IPS DF 4.7 (cell line): ENCODE measurements at regions not wholly inside any gene's neighbourhood (a gene's known extent, or its start where the extent isn't known, plus 50 kb on each side); places are given as distances from the start of the nearest gene placed in this dataset.

Experiments used
- DNase-seq: peaks from one replicate; pipeline ENCODE4 v3.0.0-alpha.2; 2013; ENCODE audit warnings: low spot score; ENCODE audit errors: extremely low read depth

DNA sequence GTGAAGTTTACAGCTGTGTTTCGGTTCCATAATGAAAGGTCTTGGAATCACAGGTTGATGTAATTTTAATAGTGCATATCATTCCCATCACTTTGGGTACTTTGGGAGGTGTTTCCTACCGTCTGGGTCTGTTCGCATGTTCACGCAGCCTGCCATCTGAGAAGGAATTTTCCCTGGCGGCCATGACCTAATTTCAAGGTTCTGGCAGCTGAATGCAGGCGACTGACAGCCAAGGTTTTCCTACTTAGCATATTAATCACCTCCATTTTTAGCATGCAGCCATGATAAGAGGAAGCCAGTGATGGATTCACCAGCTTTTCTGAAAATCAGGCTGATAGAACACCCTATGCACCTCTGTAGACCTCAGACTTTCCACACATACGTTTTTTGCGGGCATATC lies 319.1 kb upstream of the TMEM229A start:
- no peak for DNase-seq

DNA sequence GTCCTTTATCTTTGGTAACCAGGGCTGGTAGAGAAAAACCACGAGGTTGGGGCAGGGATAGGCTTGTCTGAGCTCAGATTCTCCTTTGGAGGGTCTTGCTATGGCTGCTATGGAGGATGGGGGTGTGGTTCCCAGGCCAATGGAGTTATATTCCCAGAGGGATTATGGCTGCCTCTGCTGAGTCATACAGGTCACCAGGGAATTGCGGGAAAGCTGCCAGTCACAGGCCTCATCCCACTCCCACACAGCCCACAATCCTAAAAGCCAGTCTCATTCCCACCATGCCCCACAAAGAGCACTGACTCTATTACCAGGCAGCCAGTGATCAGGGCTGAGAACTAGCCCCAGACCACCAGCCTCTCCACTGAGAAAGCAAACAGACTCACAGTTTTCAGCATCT lies 316.6 kb upstream of the TMEM229A start:
- no peak for DNase-seq

DNA sequence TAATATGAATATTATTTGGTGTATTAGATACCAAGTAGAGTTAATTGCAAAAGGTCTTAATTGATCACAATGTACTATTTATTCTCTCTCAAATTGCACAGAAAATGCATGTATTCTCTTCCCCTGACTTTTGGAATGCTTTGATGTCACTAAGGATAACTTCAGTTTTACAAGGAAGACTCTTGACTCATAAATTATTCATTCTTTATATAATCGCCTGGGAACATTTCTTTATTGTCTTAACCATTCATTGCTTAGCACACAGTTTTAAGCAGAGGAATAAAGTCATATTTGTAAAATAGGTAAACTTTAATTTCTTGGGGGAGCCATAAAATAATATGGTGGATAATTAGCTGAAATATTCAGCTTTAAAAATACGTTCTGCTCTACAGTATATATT lies 306.0 kb upstream of the TMEM229A start:
- DNase-seq = no peak

DNA sequence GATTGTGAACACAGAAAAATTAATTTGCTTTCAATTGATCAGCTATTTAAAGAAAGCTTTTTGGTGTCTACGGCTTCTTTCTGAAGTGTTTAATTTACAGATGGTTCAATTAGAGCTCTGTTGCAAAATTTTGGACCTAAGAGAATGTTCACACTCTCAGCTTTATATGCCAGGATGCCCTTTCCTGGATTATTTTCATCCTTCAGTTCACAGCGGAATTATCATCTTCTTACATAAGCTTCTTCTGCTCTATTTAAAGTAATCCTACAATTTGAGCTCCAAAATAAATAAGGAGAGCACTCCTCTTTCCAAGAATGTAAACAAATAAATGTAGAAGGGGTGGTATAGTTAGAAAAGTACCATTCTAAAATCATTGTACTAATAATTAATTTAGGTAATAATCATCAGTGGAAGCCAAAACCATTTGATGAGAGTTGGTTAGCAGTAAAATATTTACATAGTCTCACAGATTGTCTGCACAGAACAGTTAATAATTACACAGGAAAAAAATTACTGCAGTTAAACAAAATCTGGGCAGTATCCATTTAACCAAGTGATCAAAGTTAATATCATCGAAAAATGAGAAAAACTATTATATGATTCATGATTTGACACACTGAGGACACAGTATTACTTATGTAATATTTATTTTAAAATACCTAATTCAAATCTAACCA lies 298.0 kb upstream of the TMEM229A start:
- DNase-seq = no peak

DNA sequence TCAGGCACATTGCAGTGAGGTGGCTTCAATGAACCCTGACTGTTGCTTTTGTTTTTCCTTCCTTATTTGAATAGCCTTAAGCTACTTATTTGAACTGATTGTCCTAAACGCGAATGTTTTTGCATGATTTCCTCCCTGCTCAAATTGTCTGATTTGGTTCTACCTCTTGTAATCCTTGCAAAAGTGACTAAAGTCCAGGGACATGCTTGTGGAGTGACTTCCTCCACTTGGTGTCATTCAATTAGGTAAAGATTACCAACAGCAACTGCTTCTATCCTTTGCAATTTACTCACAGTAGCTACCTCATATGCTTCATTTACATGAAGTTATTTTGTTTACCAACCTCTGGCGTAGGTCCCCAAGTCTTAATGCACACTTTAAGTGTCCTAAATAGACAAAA lies 295.9 kb upstream of the TMEM229A start:
- no peak for DNase-seq

DNA sequence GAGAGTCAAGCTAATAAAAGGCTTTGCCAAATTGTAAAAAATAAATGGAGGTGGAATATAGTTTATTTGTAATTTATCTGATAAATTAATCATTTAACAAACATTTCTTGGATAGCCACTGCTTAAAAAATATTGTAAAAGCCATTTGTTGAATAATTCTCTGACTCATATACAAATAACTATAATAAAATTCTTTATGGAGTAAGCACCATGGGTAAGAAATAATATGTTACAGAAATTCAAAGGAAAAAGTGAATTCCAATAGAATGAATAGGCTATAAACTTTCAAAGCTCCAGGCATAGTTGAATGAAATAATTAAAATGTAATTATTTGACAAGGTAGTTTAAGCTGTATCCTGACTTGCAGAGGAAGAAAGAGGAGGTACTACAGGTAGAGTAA lies 291.4 kb upstream of the TMEM229A start:
- DNase-seq = no peak

DNA sequence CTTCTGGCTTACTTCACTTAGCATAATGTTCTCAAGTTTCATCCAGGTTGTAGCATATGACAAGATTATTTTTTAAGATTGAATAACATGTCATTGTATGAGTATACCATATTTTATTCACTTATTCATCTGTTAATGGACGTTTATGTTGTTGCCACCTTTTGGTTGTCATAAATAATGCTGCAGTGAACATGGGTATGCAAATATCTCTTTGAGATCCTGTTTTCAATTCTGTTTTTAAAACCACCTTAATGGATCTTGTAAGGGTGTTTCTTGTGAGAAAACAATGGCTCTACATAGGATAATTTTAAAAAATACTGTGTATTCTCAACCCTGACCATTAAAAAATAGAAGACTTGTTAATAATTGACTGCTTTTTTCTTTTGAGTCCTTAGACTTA lies 290.7 kb upstream of the TMEM229A start:
- no peak for DNase-seq

DNA sequence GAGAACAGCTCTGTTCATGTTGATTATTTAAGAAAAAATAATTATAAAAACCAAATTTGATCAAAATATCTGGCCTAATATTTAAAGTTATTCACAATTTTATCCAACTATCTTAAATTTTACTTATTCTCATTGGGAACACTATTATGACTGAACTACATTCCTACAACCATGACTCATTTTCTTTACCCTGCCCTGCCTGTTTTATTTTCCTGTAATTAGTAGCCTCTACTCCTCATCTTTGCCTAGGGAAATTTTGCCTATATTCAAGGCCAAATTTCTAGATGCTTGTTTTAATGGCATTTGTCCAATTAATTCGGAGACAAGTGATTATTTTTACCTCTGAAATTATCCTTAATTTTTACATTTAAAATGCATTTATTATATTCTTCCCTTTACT lies 289.7 kb upstream of the TMEM229A start:
- DNase-seq = no peak

DNA sequence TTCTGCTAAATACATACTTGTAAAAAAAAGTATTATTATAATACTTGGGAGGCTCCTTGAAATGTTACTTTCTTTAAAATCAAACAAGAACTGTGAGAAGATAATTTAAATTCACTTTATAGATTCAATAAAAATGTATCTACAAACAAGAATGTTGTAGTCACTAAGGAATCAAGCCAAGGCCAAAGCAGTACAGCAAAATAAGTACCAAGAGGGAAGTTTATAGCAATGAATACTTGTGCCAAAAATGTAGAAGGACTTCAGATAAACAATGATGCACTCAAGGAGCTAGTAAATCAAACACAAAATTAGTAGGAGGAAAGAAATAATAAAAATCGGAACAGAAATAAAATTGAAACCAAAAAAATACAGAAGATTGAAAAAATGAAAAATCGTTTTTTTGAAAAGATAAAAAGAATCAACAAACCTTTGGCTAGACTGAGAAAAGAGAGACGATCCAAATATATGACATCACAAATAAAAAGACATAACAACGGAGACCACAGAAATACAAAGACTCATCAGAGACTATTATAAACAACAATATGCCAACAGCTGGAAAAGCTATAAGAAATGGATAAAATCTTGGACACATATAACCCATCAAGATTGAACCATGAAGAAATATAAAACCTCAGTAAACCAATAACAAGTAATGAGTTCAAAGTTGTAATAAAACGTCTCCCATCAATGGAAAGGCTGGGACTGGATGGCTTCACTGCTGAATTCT lies 286.0 kb upstream of the TMEM229A start:
- DNase-seq = no peak

DNA sequence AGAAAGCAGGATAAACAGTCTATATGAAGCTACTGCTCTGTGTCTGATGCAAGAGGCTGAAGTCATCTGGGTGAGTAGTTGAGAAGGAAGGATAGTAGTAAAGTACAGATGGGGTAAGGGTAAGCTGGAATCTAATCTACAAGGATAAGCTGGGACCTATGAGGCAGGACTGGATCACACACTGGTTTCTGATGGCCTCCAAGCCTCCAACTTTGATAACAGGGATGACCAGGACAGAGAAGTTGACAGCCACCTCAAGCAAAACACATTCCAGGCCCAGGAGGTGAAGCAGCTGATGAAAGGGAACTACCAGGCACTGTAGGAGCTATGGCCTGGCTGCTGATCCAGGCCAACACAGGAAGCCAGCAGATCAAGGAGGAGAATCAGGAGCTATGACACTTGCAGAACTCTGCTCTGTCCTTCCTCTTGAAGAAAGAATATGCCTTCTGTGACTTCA lies 278.1 kb upstream of the TMEM229A start:
- DNase-seq = no peak

DNA sequence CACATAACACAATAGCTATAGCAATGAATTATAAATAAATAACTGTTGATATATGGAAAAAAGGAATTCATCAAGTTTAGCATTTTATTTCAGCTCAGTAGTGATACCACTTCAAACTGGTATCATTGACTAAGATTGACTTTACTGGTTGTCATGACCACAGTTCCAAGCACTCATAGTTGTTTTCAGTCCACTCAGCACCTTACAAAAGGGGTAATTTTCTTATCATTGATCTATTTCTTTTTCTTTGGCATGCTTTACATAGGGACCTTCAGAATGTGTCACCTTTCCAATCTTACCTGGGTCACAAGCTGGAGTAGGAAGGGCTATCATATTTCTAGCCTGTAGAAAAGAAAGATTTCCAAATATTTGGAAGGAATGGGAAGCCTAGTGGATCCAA lies 275.5 kb upstream of the TMEM229A start:
- DNase-seq = no peak

DNA sequence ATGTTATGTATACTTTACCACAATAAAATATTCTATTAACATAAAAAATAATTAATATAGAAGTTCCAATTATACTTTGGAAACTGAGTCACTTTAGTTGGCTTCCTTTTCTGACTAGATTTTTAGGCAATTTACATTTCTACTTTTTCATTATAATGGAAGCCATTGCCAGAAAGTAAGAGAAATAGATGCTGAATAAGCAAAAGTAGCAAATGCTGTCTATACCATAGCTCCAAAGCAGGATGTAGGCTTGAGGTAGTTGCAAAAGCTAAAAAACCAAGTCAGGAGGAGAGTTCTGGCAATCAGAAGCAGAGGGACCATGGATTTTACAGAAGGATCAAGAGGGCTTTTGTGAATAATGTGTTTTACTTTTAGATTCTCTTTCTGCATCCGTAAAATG lies 262.4 kb upstream of the TMEM229A start:
- DNase-seq = no peak

DNA sequence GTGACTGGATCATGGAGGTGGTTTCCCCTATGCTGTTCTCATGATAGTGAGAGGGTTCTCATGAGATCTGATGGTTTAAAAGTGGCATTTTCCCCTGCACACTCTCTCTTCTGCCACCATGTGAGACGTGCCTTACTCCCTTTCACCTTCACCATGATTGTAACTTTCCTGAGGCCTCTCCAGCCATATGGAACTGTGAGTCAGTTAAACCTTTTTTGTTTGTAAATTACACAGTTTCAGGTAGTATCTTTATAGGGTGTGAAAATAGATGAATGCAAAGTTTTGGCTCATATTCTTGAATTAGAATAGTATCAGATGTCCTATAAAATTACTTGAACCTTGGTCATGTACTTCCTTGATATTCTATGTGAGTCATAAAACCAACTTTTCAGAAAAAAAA lies 252.1 kb upstream of the TMEM229A start:
- DNase-seq = no peak

DNA sequence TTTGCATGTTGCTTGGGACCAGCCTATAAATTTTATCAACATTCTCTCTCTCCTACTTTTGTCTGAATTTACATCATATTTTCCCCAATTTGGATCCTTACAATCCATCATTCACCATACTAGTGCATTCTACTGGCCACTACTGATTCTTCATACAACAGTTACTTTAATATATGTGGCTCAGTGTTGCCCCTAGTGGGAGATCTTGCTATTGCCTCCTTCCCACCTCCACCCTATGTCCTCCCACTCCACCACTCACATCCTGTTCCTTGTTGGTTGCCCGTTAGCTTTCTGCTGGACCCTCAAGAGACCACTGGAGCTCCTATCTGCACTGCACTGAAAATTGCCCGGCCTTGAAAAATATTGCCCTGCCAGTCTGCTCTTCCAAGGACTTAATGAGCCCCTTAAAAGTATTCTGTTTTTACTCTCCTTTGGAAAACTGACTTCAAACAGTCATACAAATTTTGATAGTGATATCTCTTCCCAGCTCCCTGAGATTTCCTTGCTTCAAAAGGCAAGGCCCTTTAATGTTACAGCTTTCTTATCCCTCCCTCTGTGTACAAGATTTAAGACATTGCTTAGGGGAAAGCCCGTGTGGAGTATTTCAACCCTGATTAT lies 243.2 kb upstream of the TMEM229A start:
- peak; percentile 46 for DNase-seq

DNA sequence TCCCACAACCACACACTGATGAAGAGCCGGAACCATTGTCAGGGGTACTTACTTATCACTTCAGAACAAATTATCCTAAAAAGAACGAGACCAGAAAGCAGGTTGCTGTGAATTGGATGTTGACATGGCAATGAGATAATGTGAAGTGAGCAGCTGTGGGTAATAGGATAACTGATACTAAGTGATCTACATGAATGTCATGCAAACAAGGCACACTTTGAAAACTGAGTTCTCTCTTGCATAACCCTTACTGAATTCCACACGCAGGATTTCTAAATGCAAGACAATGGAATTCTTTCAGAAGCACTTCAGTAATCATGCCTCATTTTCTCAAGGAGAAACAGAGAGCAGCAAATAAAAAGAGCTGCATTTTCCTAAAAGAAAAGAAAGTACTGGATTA lies 242.5 kb upstream of the TMEM229A start:
- no peak for DNase-seq

DNA sequence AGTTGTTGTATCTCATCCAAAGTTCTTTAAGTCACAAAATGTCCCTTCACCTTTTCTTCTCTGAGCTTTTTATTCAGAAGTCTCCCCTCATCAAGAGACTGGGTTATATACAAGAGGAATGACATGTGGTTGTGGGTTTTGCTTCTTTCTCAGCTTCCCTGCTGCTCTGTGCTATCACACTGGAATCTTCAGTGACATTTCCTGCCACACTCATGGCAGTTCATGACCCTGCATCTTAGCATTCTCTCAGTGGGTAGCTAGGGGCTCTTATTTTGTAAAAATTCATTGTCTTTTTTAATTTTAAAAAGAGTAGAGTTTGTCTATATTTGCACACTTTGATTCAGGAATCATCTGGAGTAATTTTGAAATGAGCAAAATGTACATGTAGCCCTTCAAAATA lies 236.9 kb upstream of the TMEM229A start:
- DNase-seq = no peak

DNA sequence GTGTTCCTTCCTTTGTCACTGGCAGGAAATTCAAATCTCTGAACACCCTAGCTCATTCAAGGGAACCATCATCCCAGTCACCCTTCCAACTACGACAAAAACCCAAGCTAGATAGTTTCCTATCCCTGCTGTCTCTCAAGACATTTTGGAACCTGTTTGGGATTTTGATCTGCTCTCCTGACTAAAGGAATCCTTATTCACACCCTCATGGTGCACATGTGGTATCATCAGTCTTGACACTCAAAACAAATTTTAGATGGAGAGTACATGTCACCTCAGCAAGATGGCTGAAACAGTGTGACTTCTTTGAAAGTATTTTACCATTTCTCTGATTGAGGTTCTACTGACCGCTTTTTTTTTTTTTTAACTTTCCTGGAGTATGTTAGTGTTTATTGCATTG lies 234.3 kb upstream of the TMEM229A start:
- no peak for DNase-seq

DNA sequence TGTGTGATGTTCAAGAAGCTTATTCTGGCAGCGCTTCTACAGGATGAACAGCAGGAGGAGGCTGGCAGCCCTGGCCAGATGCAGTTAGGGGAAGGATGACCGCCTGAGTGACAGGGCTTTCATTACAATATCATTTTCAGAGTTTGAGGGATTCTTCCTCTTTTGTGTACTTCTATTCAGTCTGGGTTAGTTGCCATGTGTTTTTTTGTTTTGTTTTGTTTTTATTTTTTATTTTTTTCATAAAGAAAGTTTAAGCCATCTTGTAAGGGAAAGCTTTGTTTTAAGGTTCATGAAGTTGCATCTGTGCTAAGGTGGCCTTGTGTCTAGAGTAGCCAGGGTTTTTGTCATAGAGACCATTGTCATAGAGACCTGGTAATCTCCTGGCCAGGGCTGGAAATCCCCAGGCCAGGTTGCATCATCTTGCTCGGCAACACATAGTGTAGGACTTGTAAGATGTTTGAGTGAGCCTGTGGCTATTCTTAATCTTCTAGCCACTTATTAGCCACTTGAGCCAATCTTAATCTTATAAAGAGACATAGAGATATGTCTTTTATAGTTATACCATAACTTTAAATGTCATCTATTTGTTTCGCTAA lies 230.5 kb upstream of the TMEM229A start:
- no peak for DNase-seq

DNA sequence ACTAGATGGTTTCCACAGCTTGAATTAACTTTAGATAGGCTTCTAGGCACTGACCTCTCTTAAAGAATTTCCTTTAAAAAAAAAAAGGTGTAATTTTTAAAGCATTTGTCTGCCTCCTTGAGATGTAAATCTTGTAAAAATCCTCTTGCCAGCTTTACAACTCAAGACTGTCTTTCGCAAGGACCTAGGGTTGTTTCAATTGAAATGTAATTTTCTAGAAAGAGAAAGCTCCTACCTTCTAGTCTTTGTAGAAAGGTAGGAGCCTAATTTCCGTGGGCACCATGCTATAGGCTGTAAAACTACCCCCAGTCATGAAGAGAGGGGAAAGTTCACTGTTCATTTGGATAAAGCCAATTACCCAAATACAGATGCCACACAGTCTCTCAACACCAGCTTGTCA lies 228.8 kb upstream of the TMEM229A start:
- DNase-seq = no peak

DNA sequence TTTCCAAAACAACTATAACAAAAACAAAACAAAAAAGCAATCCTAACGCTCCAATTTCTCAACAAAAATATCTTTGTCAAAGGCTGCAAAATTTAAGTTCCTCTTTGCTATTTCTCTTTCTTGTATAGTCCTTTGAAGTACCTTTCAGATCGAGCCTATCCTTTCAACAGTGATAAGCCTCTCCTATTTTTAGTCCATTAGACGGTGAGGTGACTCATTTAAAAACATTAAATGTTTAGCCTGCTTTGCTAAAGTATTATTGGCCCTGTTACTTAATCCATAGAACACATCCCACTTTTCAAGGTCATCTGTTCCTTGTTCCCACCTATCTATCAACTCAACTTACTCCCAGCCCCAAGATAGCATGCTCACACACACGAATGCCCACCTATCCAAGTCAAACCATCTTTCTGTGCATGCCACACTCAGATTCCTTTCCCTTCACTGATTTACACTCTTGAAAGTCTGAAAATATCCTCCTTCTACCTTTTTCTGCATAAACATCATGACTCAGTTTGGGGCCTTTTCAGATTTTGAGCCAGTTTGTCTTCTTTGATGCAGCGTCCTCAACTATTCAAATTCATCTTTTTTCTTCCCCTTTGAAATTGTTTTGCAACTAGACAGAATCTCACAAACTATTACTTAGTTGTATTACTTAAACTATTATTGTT lies 224.9 kb upstream of the TMEM229A start:
- DNase-seq = no peak

DNA sequence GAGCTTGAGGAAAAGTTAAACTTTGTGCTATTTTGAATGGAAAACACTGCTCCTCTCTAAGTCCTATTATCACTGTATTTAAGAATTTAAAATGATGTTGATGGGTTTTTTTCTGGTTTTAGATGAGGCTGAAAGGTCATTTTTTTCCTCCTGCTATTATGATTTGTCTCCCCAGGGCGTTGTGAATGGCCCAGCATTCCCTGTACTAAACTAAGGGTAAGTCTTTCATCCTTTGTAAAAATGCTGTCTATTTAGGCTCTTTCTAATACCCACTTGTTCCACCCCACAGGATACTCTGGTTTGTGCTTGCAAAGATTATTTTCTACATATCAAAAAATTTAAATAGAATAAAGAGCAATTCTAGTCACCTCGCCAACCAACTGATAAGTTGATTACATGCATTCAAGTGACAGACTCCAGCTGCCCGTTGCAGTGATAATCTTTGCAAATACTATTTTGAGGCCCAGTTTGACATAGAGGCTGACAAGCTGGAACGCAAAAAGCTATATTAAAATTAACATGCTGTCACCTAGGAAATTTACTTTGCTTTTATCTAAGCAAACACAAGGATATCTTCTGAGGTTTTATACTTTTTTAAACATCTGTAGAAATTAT lies 222.3 kb upstream of the TMEM229A start:
- no peak for DNase-seq
